Activated T-helper 1 cell treated with anti-CD3 and anti-CD28 coated beads, Interleukin-12 subunit alpha, Interleukin-12 subunit beta, Interleukin-2, Interleukin-4 antibody, amounts not matched to agents 30 ng/mL and 10 ng/mL and 1 ng/mL, durations not matched to agents 14 hours and 24 hours and 36 hours (primary cell): ENCODE measurements at regions not wholly inside any gene's neighbourhood (a gene's known extent, or its start where the extent isn't known, plus 50 kb on each side); places are given as distances from the start of the nearest gene placed in this dataset.
"Not testable (repeated sequence)": the region's sequence is repeated elsewhere in the genome, so short reads cannot be mapped to it uniquely, and the experiment has no call there.

ENCODE experiments used
- DNase-seq: peaks from one replicate; pipeline ENCODE4 v3.0.0; 2021; ENCODE audit warnings: low spot score
- H3K27ac Mint-ChIP-seq: one replicate; pipeline ENCODE4 v1.8.0; 2021; ENCODE audit warnings: mild to moderate bottlenecking, mixed read lengths
- H3K27me3 Mint-ChIP-seq: one replicate; pipeline ENCODE4 v1.8.0; 2022; ENCODE audit warnings: mild to moderate bottlenecking, moderate library complexity, mixed read lengths; ENCODE audit not compliant: insufficient read depth
- H3K36me3 Mint-ChIP-seq: one replicate; pipeline ENCODE4 v1.8.0; 2021; ENCODE audit warnings: low read depth, mixed read lengths
- H3K4me1 Mint-ChIP-seq: one replicate; pipeline ENCODE4 v1.8.0; 2021; ENCODE audit warnings: low read depth, mixed read lengths
- H3K4me3 Mint-ChIP-seq: one replicate; pipeline ENCODE4 v1.8.0; 2021; ENCODE audit warnings: mild to moderate bottlenecking, moderate library complexity, mixed read lengths
- H3K9me3 Mint-ChIP-seq: one replicate; pipeline ENCODE4 v1.8.0; 2021; ENCODE audit warnings: mixed read lengths
- intact Hi-C: fragments of 100-400 bp; cut with micrococcal nuclease; formaldehyde crosslinking; loops from one replicate; pipeline ENCODE4 v1.15.1; 2024

DNA sequence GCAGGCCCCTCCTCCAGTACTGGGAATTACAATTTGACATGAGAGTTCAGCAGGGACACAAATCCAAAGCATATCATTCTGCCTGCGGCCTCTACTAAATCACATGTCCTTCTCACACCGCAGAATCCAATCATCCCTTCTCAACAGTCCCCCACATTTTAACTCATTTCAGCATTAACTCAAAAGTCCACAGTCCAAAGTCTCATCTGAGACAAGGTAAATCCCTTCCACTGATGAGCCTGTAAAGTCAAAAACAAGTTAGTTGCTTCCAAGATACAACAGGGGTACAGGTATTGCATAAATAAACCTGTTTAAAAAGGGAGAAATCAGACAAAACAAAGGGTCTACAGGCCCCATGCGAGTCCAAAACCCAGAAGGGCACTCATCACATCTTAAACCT is 64.0 kb downstream of the EBNA1BP2 start:
- peaks cover 4% of the 10 kb centered on the region for H3K27me3 Mint-ChIP-seq
- H3K27ac Mint-ChIP-seq = no peak overlapping the region
- no peaks in the 10 kb centered on the region for H3K36me3 Mint-ChIP-seq
- H3K9me3 Mint-ChIP-seq = peaks cover 13% of the 10 kb centered on the region
- no peaks in the 10 kb centered on the region for H3K4me1 Mint-ChIP-seq
- H3K4me3 Mint-ChIP-seq = no peak overlapping the region
- intact Hi-C loops = no loop called here
- no peak for DNase-seq

DNA sequence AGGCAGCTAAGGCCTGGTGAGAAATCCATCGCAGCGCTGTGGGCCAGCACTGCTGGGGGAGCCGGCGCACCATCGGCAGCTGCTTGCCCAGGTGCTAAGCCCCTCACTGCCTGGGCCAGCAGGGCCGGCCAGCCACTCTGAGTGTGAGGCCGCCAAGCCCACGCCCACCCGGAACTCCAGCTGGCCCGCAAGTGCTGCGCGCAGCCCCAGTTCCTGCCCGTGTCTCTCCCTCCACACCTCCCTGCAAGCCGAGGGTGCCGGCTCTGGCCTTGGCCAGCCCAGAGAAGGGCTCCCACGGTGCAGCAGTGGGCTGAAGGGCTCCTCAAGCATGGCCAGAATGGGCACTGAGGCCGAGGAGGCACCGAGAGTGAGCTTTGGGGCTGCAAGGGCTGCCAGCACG is 64.4 kb downstream of the EBNA1BP2 start:
- Mint-ChIP-seq H3K4me3 (no peak overlapping the region), H3K4me1 (no peaks in the 10 kb centered on the region), H3K27ac (no peak overlapping the region), H3K9me3 (peaks cover 13% of the 10 kb centered on the region), H3K27me3 (peaks cover 4% of the 10 kb centered on the region), H3K36me3 (no peaks in the 10 kb centered on the region)
- intact Hi-C loops = no loop called here
- no peak for DNase-seq

GRCh38 chr1:43104027-43104763 is 67.9 kb downstream of the EBNA1BP2 start:
- H3K27me3 Mint-ChIP-seq = peaks cover 2% of the 10 kb centered on the region
- H3K27ac Mint-ChIP-seq = no peak overlapping the region
- no peaks in the 10 kb centered on the region for H3K4me1 Mint-ChIP-seq
- no peak overlapping the region for H3K4me3 Mint-ChIP-seq
- intact Hi-C loops = no loop called here
- H3K9me3 Mint-ChIP-seq = peaks cover 7% of the 10 kb centered on the region
- H3K36me3 Mint-ChIP-seq = no peaks in the 10 kb centered on the region
- no peak for DNase-seq

DNA sequence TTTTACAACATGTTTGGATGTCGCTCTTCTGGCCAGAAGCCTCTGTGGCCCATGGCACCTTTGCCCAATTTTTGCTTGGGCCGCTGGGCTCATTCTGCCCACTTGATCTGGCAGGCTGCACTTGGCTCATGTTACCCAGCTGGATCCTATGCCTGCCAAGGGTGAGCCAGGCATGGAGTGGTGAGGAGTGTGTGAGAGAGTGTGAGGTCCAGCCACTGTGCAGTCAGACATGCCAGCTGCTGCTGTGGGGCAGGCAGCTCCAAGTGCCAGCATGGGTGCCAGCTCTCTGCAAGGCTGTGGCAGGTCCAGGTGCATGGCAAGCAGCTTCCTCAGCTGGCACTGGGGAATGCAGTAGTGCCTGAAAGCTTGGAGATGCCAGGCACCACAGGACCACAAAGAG is 71.0 kb downstream of the EBNA1BP2 start:
- Mint-ChIP-seq H3K27me3 (peaks cover 2% of the 10 kb centered on the region), H3K36me3 (no peaks in the 10 kb centered on the region), H3K4me1 (no peaks in the 10 kb centered on the region), H3K9me3 (peaks cover 7% of the 10 kb centered on the region), H3K4me3 (no peak overlapping the region), H3K27ac (no peak overlapping the region)
- DNase-seq = no peak
- intact Hi-C loops = no loop called here

- H3K36me3 Mint-ChIP-seq = no peaks in the 10 kb centered on the region
- H3K27ac Mint-ChIP-seq = no peak overlapping the region
- intact Hi-C loops = no loop called here
- H3K27me3 Mint-ChIP-seq = no peaks in the 10 kb centered on the region
- no peak overlapping the region for H3K4me3 Mint-ChIP-seq
- no peaks in the 10 kb centered on the region for H3K4me1 Mint-ChIP-seq
- no peaks in the 10 kb centered on the region for H3K9me3 Mint-ChIP-seq
- no peak for DNase-seq
Measured at GRCh38 chr1:43098200-43098599, 73.9 kb downstream of the EBNA1BP2 start.

- H3K4me3 Mint-ChIP-seq, H3K36me3 Mint-ChIP-seq, DNase-seq, H3K27me3 Mint-ChIP-seq, H3K27ac Mint-ChIP-seq, H3K9me3 Mint-ChIP-seq, H3K4me1 Mint-ChIP-seq, intact Hi-C loops: not testable (repeated sequence)
Measured at GRCh38 chr1:43096528-43096927, 75.6 kb downstream of the EBNA1BP2 start.

DNA sequence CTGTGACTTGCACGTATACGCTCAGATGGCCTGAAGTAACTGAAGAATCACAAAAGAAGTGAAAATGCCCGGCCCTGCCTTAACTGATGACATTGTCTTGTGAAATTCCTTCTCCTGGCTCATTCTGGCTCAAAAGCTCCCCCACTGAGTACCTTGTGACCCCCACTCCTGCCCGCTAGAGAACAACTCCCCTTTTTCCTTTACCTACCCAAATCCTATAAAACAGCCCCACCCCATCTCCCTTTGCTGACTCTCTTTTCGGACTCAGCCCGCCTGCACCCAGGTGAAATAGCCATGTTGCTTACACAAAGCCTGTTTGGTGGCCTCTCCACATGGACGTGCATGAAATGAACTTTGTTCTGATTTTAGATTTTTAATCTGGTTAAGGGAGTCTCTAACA is 81.3 kb downstream of the EBNA1BP2 start:
- H3K4me1 Mint-ChIP-seq, H3K27ac Mint-ChIP-seq: not testable (repeated sequence)

GRCh38 chr1:43090157-43090556 is 81.9 kb downstream of the EBNA1BP2 start:
- H3K27me3 Mint-ChIP-seq = peaks cover 10% of the 10 kb centered on the region
- H3K36me3 Mint-ChIP-seq, H3K4me1 Mint-ChIP-seq, DNase-seq, H3K27ac Mint-ChIP-seq, H3K4me3 Mint-ChIP-seq, intact Hi-C loops, H3K9me3 Mint-ChIP-seq: not testable (repeated sequence)

More for the DNA sequence above, 81.3 kb downstream of the EBNA1BP2 start:
- H3K36me3 Mint-ChIP-seq, H3K9me3 Mint-ChIP-seq, H3K4me3 Mint-ChIP-seq, H3K27me3 Mint-ChIP-seq, intact Hi-C loops, DNase-seq: not testable (repeated sequence)

DNA sequence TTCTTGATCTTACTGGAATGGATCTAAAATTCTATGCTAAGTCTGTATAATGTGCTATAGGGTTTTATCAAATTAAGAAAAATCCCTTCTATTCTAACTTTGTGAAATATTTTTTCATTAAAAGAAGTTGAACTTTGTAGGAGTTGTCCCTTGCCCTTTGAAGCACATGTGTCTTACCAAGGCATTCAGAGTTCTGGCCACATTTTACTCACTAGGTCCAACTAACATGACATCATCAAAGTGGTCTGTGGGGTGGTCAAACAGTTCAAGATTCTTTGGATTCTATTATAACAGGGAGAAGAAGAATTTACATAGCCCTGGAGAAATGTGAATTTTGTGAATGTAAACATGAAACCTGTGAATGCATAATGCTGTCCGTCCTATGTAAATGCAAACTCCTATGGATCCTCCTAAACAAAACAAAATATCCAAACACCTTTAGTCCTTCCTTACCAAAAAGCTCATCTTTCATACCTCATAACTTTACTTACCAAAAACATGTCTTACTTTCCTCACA is 88.7 kb downstream of the EBNA1BP2 start:
- DNase-seq = no peak
- H3K9me3 Mint-ChIP-seq = no peaks in the 10 kb centered on the region
- H3K27ac Mint-ChIP-seq = no peak overlapping the region
- no peaks in the 10 kb centered on the region for H3K4me1 Mint-ChIP-seq
- peaks cover 21% of the 10 kb centered on the region for H3K27me3 Mint-ChIP-seq
- no peaks in the 10 kb centered on the region for H3K36me3 Mint-ChIP-seq
- intact Hi-C loops = no loop called here
- no peak overlapping the region for H3K4me3 Mint-ChIP-seq

DNA sequence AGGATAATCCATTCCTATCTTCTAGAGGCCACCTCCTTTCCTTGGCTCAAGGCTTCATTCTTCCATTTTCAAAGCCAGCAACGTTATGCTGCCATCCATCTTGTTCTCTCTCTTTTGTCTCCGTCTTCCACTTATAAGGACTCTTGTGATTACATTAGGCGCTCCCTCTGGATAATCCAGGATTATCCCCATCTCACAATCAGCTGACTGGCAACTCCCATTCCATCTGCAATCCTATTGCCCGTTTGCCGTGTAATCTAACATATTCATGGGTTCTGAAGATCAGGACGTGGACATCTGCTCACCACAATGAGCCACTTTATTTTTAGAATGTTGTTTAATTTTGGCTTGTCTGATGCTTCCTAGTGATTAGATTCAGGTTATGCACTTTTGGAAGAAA is 89.3 kb downstream of the EBNA1BP2 start:
- intact Hi-C loops = no loop called here
- no peak for DNase-seq
- Mint-ChIP-seq H3K27ac (no peak overlapping the region), H3K4me3 (no peak overlapping the region), H3K4me1 (no peaks in the 10 kb centered on the region), H3K36me3 (no peaks in the 10 kb centered on the region), H3K9me3 (no peaks in the 10 kb centered on the region), H3K27me3 (peaks cover 21% of the 10 kb centered on the region)

- Mint-ChIP-seq H3K9me3 (no peaks in the 10 kb centered on the region), H3K4me3 (no peak overlapping the region), H3K27ac (no peak overlapping the region), H3K36me3 (no peaks in the 10 kb centered on the region), H3K27me3 (peaks cover 11% of the 10 kb centered on the region), H3K4me1 (peaks cover 6% of the 10 kb centered on the region)
- DNase-seq = no peak
- intact Hi-C loops = no loop called here
Measured at GRCh38 chr1:43077273-43077672, 94.8 kb downstream of the EBNA1BP2 start.

DNA sequence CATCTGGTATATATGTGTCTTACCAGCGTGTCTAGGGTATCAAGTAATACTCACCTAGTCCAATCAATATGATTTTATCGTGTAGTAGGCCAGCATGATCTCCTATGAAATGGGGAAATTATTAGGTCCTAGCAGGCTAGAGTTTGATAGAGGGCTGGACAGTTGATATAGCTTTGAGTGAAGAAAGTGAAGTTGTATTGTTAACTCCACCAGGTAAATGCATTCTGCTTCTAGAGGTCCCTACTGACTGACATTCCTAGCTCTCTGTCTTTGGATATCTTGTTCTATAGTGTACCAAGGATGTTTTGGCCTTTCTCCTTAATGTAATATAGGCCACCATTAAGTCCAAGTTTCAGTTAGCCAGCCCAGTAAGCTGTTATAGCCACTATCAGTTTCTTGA is 97.4 kb downstream of the EBNA1BP2 start:
- H3K4me3 Mint-ChIP-seq = no peak overlapping the region
- no peaks in the 10 kb centered on the region for H3K9me3 Mint-ChIP-seq
- no peak overlapping the region for H3K27ac Mint-ChIP-seq
- H3K27me3 Mint-ChIP-seq = peaks cover 4% of the 10 kb centered on the region
- DNase-seq = no peak
- H3K36me3 Mint-ChIP-seq = no peaks in the 10 kb centered on the region
- intact Hi-C loops = loop anchor here (5.0 kb wide), 1 partner anchor 732 kb away; no protein-coding TSS in a partner anchor
- peaks cover 6% of the 10 kb centered on the region for H3K4me1 Mint-ChIP-seq

DNA sequence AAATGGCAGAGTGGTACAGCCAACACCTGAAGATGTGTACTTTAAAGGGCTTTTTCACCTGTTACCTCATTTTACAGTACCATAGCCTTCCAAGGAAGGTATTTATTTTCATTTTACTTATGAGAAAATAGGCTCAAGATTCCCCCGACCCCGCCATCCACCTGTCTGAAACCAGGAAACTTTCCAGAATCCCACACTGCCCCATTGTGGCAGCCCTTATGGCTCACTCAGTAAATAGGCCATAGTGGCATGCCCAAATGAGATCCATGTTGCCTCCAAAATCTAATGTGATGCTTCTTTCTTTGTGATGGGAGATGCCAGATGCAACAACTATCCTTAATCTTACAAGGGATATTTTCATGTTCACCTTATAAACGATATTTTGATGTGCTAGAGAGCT is 97.8 kb downstream of the EBNA1BP2 start:
- no peaks in the 10 kb centered on the region for H3K36me3 Mint-ChIP-seq
- H3K9me3 Mint-ChIP-seq = no peaks in the 10 kb centered on the region
- H3K4me3 Mint-ChIP-seq = no peak overlapping the region
- H3K4me1 Mint-ChIP-seq = peaks cover 6% of the 10 kb centered on the region
- peaks cover 4% of the 10 kb centered on the region for H3K27me3 Mint-ChIP-seq
- intact Hi-C loops = loop anchor here (5.0 kb wide), 1 partner anchor 732 kb away; no protein-coding TSS in a partner anchor
- no peak for DNase-seq
- no peak overlapping the region for H3K27ac Mint-ChIP-seq
